DOHH2 (cell line): ENCODE measurements at regions not wholly inside any gene's neighbourhood (a gene's known extent, or its start where the extent isn't known, plus 50 kb on each side); places are given as distances from the start of the nearest gene placed in this dataset.

Source experiments
- EZH2phosphoT487 ChIP-seq: fragments of 200-600 bp; sonication (generic); IDR thresholded peaks from 2 replicates; pipeline ENCODE4 v1.6.1; 2017; ENCODE audit warnings: borderline replicate concordance, mild to moderate bottlenecking, antibody characterized with exemption, low read length, moderate library complexity, mixed read lengths
- TF ChIP-seq, protein P1 (sequence below): fragments of 200-600 bp; sonication (generic); IDR thresholded peaks from one replicate; pipeline ENCODE4 v1.5.1; 2014; ENCODE audit warnings: antibody characterized with exemption, mild to moderate bottlenecking, low read depth, low read length; ENCODE audit not compliant: poor library complexity, severe bottlenecking

DNA sequence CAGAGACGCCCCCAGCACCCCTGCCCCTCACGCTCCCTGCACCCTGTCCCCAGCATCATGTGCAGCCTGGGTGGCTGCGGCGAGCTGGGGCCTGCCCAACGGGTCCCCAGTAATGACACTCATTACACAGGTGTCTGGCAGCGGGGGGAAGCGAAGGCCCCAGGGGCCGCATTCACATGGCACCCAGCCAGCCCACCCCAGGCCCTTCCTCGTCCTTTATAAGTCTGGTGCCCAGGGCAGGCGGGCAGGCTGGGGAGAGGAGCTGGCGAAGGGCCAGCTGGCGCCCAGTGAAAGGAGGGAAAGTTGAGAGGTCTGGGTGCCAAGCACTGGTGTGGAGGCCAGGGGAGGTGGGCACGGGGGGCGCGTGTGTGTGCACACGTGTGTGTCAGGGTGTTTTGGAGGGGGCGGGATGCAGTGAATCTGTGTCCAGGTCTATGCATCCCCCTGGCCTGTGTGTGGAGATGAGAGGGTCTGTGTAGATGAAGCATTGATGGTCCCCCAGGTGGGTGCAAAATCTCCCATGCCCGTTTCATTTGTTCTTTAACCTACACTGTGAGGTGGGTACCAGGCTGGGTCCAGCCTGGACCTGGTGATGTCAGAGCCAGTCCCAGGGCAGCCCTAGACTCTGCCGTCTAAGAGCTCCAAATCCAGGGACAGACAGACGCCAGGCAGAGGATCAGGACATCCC lies 105.3 kb downstream of the CEBPB start:
- TF ChIP-seq, protein P1, sequence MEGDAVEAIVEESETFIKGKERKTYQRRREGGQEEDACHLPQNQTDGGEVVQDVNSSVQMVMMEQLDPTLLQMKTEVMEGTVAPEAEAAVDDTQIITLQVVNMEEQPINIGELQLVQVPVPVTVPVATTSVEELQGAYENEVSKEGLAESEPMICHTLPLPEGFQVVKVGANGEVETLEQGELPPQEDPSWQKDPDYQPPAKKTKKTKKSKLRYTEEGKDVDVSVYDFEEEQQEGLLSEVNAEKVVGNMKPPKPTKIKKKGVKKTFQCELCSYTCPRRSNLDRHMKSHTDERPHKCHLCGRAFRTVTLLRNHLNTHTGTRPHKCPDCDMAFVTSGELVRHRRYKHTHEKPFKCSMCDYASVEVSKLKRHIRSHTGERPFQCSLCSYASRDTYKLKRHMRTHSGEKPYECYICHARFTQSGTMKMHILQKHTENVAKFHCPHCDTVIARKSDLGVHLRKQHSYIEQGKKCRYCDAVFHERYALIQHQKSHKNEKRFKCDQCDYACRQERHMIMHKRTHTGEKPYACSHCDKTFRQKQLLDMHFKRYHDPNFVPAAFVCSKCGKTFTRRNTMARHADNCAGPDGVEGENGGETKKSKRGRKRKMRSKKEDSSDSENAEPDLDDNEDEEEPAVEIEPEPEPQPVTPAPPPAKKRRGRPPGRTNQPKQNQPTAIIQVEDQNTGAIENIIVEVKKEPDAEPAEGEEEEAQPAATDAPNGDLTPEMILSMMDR: no peak
- no peak for TF ChIP-seq EZH2phosphoT487
